Panc1 (cell line): ENCODE measurements at regions not wholly inside any gene's neighbourhood (a gene's known extent, or its start where the extent isn't known, plus 50 kb on each side); places are given as distances from the start of the nearest gene placed in this dataset.

Source experiments
- ATAC-seq: fragments of 200-7000 bp; cut with Tn5 transposase; 2 replicates; pipeline ENCODE4 v1.9.1; 2020; ENCODE audit warnings: mild to moderate bottlenecking, moderate library complexity
- BruUV-seq: library from RNA; stranded (reverse); fragments of 400-500 nt; replicated peaks from 2 replicates; lab custom pipeline; 2021; lab: Mats Ljungman, UMichigan
- CTCF ChIA-PET: fragments of 300-600 bp; sonication (Branson Sonifier 250); formaldehyde crosslinking; loops from one replicate; lab custom pipeline; 2022; ENCODE audit warnings: antibody characterized with exemption; lab: Charles Lee
- POLR2A ChIA-PET: fragments of 300-600 bp; sonication (Branson Sonifier 250); formaldehyde crosslinking; loops from one replicate; lab custom pipeline; 2022; ENCODE audit warnings: antibody characterized with exemption; lab: Charles Lee
- DNase-seq: peaks from one replicate; pipeline ENCODE4 v3.0.0-alpha.2; 2010; ENCODE audit warnings: low read depth, low spot score
- H3K27ac ChIP-seq: 2 replicates; pipeline ENCODE4 v1.5.1; 2011; ENCODE audit warnings: mild to moderate bottlenecking, low read length, inconsistent platforms
- H3K27me3 ChIP-seq: fragments of 200-500 bp; sonication (Bioruptor generic); 2 replicates; pipeline ENCODE4 v1.6.0; 2014; ENCODE audit warnings: low read length, inconsistent platforms; ENCODE audit not compliant: control insufficient read depth, insufficient read depth
- H3K36me3 ChIP-seq: fragments of 200-500 bp; sonication (Bioruptor generic); 2 replicates; pipeline ENCODE4 v1.5.1; 2014; ENCODE audit warnings: inconsistent platforms, mild to moderate bottlenecking, low read length, moderate library complexity; ENCODE audit not compliant: control insufficient read depth, insufficient read depth
- H3K4me1 ChIP-seq: 2 replicates; pipeline ENCODE4 v1.5.1; 2011; ENCODE audit warnings: inconsistent platforms, mild to moderate bottlenecking, low read length, moderate library complexity; ENCODE audit not compliant: control insufficient read depth, insufficient read depth
- H3K4me3 ChIP-seq, 2 experiments: 2 replicates each; pipeline ENCODE4 v1.5.1; 2011 to 2012; ENCODE audit warnings: low read depth in 2 of 2, low read length in 2 of 2, mild to moderate bottlenecking in 2 of 2, inconsistent platforms in 1 of 2, moderate library complexity in 1 of 2
- H3K9me3 ChIP-seq: fragments of 200-500 bp; sonication (Bioruptor generic); 2 replicates; pipeline ENCODE4 v1.5.1; 2014; ENCODE audit warnings: low read depth, mild to moderate bottlenecking, inconsistent platforms, low read length, moderate library complexity; ENCODE audit not compliant: control insufficient read depth, insufficient read depth
- CTCF ChIP-seq: fragments of 450-650 bp; IDR thresholded peaks from 2 replicates; pipeline ENCODE4 v1.5.1; 2017; ENCODE audit warnings: mild to moderate bottlenecking
- POLR2AphosphoS5 ChIP-seq: IDR thresholded peaks from 2 replicates; pipeline ENCODE4 v1.6.1; 2012; ENCODE audit warnings: mild to moderate bottlenecking, low read depth, low read length, moderate library complexity
- REST ChIP-seq, 2 experiments: IDR thresholded peaks; 2 replicates each; pipeline ENCODE4 v1.6.1; 2011 to 2012; ENCODE audit warnings: low read depth in 2 of 2, control low read depth in 1 of 2, low read length in 1 of 2, mild to moderate bottlenecking in 1 of 2, moderate library complexity in 1 of 2; ENCODE audit not compliant: insufficient read depth in 1 of 2
- SIN3A ChIP-seq: IDR thresholded peaks from 2 replicates; pipeline ENCODE4 v1.6.1; 2012; ENCODE audit warnings: low read depth, mild to moderate bottlenecking, low read length, moderate library complexity, borderline replicate concordance; ENCODE audit not compliant: insufficient read depth
- TCF7L2 ChIP-seq: IDR thresholded peaks from 2 replicates; pipeline ENCODE4 v1.6.1; 2011; ENCODE audit warnings: mild to moderate bottlenecking, low read depth, low read length, inconsistent platforms
- in situ Hi-C: cut with HindIII; loops from 2 replicates; pipeline ENCODE4 v1.10.0; 2016; ENCODE audit warnings: low sequenced_read_pairs, low pct_unique_long_range_greater_than_20kb
- intact Hi-C: fragments of 100-400 bp; cut with micrococcal nuclease; formaldehyde crosslinking; loops from one replicate; pipeline ENCODE4 v1.10.0; 2022; ENCODE audit not compliant: unreplicated experiment

GRCh38 chr5:167992868-167993267, 298.6 kb upstream of the WWC1 start:
- ChIA-PET CTCF (no interaction called here), POLR2A (interaction anchor here (0.5 kb wide), 1 partner anchor 415 kb away, joined by 5 read pairs; no protein-coding TSS in a partner anchor)
- no peaks in the 10 kb centered on the region for H3K36me3 ChIP-seq
- no peak overlapping the region for H3K27ac ChIP-seq
- no peaks in the 10 kb centered on the region for H3K27me3 ChIP-seq
- no peak for DNase-seq
- no peak for ATAC-seq
- no peaks in the 10 kb centered on the region for H3K4me1 ChIP-seq
- H3K9me3 ChIP-seq: no peaks in the 10 kb centered on the region
- BruUV-seq: no TSS peak
- H3K4me3 ChIP-seq: no peak overlapping the region
- no peak for TF ChIP-seq REST (IDR thresholded peaks at IDR 0.05; ENCODE audit: insufficient read depth in 1 of 2, low read depth in 2 of 2, low read length in 1 of 2)
- intact Hi-C loops: no loop called here
- in situ Hi-C loops: no loop called here

GRCh38 chr5:167993771-167994170, 297.7 kb upstream of the WWC1 start:
- Histone ChIP-seq H3K4me3 (no peak overlapping the region), H3K36me3 (no peaks in the 10 kb centered on the region), H3K27me3 (no peaks in the 10 kb centered on the region), H3K9me3 (no peaks in the 10 kb centered on the region), H3K4me1 (no peaks in the 10 kb centered on the region), H3K27ac (no peak overlapping the region)
- intact Hi-C loops (no loop called here), in situ Hi-C loops (no loop called here)
- no TSS peak for BruUV-seq
- CTCF ChIA-PET: no interaction called here
- DNase-seq: no peak
- TF ChIP-seq SIN3A (no peak), REST (IDR thresholded peaks at IDR 0.05; ENCODE audit: insufficient read depth in 1 of 2, low read depth in 2 of 2, low read length in 1 of 2) (no peak), CTCF (no peak), POLR2AphosphoS5 (no peak), TCF7L2 (no peak)
- ATAC-seq: no peak
- POLR2A ChIA-PET: no interaction called here
